ENCODE measurements at regions not wholly inside any gene's neighbourhood (a gene's known extent, or its start where the extent isn't known, plus 50 kb on each side); places are given as distances from the start of the nearest gene placed in this dataset.

DNA sequence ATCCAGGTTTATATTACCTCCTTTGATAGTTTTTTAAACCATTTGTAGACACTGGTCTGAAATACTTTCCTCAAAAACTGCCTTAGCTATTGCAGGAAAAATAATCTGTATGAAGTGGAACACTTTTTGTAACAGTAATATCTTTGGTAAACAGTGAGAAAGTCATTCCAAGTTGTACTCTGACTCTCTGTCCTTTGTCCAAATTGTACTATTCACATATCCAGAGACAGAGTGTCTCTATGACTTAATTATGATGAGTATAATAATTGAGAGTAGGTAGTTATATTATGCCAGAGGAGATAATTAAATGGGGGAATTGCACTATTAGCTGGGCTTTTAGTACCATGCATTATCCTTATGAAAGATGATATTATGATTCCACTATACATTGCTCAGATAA lies 112.6 kb upstream of the LCORL start:
- CTCF ChIA-PET: interaction anchor here (0.6 kb wide), 1 partner anchor 121 kb away, joined by 4 read pairs; no protein-coding TSS in a partner anchor

More for the DNA sequence above, 112.6 kb upstream of the LCORL start:
- Histone ChIP-seq H3K4me1 (ENCODE audit: control insufficient read depth, insufficient read depth, low read length) (no peaks in the 10 kb centered on the region), H3K27me3 (replicated peaks in 1 of 2; ENCODE audit: control insufficient read depth in 2 of 2, insufficient read depth in 2 of 2, low read length in 1 of 2) (no peaks in the 10 kb centered on the region), H4K20me1 (ENCODE audit: control insufficient read depth, insufficient read depth) (no peaks in the 10 kb centered on the region), H3K9me3 (replicated peaks; ENCODE audit: control insufficient read depth, insufficient read depth, low read length) (no peaks in the 10 kb centered on the region), H3K79me2 (ENCODE audit: control insufficient read depth, insufficient read depth, low read length) (no peaks in the 10 kb centered on the region), H3K4me2 (ENCODE audit: control insufficient read depth, insufficient read depth) (no peak overlapping the region), H3K9ac (ENCODE audit: control insufficient read depth, insufficient read depth, low read length) (no peak overlapping the region), H3K27ac (ENCODE audit: control insufficient read depth, insufficient read depth) (no peak overlapping the region), H3K4me3 (no peak overlapping the region), H2AFZ (ENCODE audit: control insufficient read depth, low read depth, low read length) (no peak overlapping the region), H3K36me3 (ENCODE audit: control insufficient read depth in 2 of 2, insufficient read depth in 2 of 2, low read length in 1 of 2) (no peaks in the 10 kb centered on the region)
- ChIA-PET RAD21 (ENCODE audit: unreplicated experiment) (no interaction called here), POLR2A (no interaction called here), SMC1A (ENCODE audit: uncharacterized antibody, unreplicated experiment) (no interaction called here)
- TF ChIP-seq RB1 (IDR thresholded peaks at IDR 0.05; ENCODE audit: borderline replicate concordance) (no peak), USF1 (IDR thresholded peaks at IDR 0.05; ENCODE audit: borderline replicate concordance, extremely low read length, insufficient read depth, low read depth, low read length) (no peak), KDM1A (IDR thresholded peaks at IDR 0.05; ENCODE audit: borderline replicate concordance) (no peak), NFXL1 (IDR thresholded peaks at IDR 0.05; ENCODE audit: borderline replicate concordance) (no peak), LARP7 (IDR thresholded peaks at IDR 0.05) (no peak), RCOR1 (conservative IDR thresholded peaks at IDR 0.05; ENCODE audit: low read depth, low read length) (no peak), CBFB (IDR thresholded peaks at IDR 0.05; ENCODE audit: low read depth) (no peak), ZNF24 (IDR thresholded peaks at IDR 0.05) (no peak), ZBTB11 (CRISPR knock-in tag; IDR thresholded peaks at IDR 0.05) (no peak), NRF1 (conservative IDR thresholded peaks at IDR 0.05; ENCODE audit: low read depth, low read length) (no peak), ZNF217 (IDR thresholded peaks at IDR 0.05) (no peak), FOXM1 (IDR thresholded peaks at IDR 0.05; ENCODE audit: low read depth, low read length) (no peak), BACH1 (IDR thresholded peaks at IDR 0.05; ENCODE audit: borderline replicate concordance) (no peak), NR2C1 (IDR thresholded peaks at IDR 0.05) (no peak)
- TF ChIP-seq, protein P1, sequence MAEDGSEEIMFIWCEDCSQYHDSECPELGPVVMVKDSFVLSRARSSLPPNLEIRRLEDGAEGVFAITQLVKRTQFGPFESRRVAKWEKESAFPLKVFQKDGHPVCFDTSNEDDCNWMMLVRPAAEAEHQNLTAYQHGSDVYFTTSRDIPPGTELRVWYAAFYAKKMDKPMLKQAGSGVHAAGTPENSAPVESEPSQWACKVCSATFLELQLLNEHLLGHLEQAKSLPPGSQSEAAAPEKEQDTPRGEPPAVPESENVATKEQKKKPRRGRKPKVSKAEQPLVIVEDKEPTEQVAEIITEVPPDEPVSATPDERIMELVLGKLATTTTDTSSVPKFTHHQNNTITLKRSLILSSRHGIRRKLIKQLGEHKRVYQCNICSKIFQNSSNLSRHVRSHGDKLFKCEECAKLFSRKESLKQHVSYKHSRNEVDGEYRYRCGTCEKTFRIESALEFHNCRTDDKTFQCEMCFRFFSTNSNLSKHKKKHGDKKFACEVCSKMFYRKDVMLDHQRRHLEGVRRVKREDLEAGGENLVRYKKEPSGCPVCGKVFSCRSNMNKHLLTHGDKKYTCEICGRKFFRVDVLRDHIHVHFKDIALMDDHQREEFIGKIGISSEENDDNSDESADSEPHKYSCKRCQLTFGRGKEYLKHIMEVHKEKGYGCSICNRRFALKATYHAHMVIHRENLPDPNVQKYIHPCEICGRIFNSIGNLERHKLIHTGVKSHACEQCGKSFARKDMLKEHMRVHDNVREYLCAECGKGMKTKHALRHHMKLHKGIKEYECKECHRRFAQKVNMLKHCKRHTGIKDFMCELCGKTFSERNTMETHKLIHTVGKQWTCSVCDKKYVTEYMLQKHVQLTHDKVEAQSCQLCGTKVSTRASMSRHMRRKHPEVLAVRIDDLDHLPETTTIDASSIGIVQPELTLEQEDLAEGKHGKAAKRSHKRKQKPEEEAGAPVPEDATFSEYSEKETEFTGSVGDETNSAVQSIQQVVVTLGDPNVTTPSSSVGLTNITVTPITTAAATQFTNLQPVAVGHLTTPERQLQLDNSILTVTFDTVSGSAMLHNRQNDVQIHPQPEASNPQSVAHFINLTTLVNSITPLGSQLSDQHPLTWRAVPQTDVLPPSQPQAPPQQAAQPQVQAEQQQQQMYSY (CRISPR knock-in tag; IDR thresholded peaks at IDR 0.05): no peak
- DNase-seq (ENCODE audit: low read depth, low spot score) (no peak), FAIRE-seq (no peak), ATAC-seq (no peak)
- BruUV-seq (replicated peaks): no TSS peak
- in situ Hi-C loops (cut with MboI) (no loop called here), intact Hi-C loops (cut with micrococcal nuclease; ENCODE audit: unreplicated experiment) (no loop called here)

All from GM12878 (cell line).